Tibial artery (tissue), 4 donors: ENCODE measurements at regions not wholly inside any gene's neighbourhood (a gene's known extent, or its start where the extent isn't known, plus 50 kb on each side); places are given as distances from the start of the nearest gene placed in this dataset.
A peak's percentile ranks its signal among the peaks of the same experiment; 100 is the strongest.

Source experiments
- DNase-seq, 2 donors: peaks; one replicate each; pipeline ENCODE4 v3.0.0-alpha.2; 2019
- H3K27ac ChIP-seq, 2 donors: fragments of 200-600 bp; sonication (generic) in 1 of 2; 1 replicate in 1 of 2; 2 replicates in 1 of 2; pipeline ENCODE4 v1.5.1; 2018 to 2019; ENCODE audit warnings: mild to moderate bottlenecking in 1 of 2
- H3K27me3 ChIP-seq, 2 donors: fragments of 200-600 bp; sonication (generic) in 1 of 2; one replicate each; pipeline versions ENCODE4 v1.5.1 to v1.6.0; 2016 to 2019
- H3K36me3 ChIP-seq, 3 donors: fragments of 200-600 bp; sonication (generic) in 2 of 3; one replicate each; pipeline ENCODE4 v1.5.1; 2016 to 2019; ENCODE audit warnings: mild to moderate bottlenecking in 2 of 3
- H3K4me1 ChIP-seq, 4 donors: fragments of 200-600 bp; sonication (generic) in 2 of 4; 1 replicate in 3 of 4; 2 replicates in 1 of 4; pipeline ENCODE4 v1.5.1; 2016 to 2019
- H3K4me3 ChIP-seq, 2 donors: fragments of 200-600 bp; sonication (generic) in 1 of 2; 1 replicate in 1 of 2; 2 replicates in 1 of 2; pipeline ENCODE4 v1.5.1; 2018 to 2019; ENCODE audit warnings: mild to moderate bottlenecking in 2 of 2
- H3K9me3 ChIP-seq, 3 donors: fragments of 200-600 bp; sonication (generic) in 1 of 3; one replicate each; pipeline ENCODE4 v1.5.1; 2016 to 2019
- CTCF ChIP-seq, 2 experiments: fragments of 200-600 bp in 1 of 2; fragments of 450-650 bp in 1 of 2; IDR thresholded peaks; one replicate each; pipeline ENCODE4 v1.5.1; 2017 to 2019; ENCODE audit warnings: antibody characterized with exemption in 2 of 2, mild to moderate bottlenecking in 1 of 2, moderate library complexity in 1 of 2
- intact Hi-C: fragments of 100-400 bp; cut with DNase I; formaldehyde crosslinking; loops from one replicate; pipeline ENCODE4 v1.15.0; 2023; ENCODE audit warnings: low total_unique reads

DNA sequence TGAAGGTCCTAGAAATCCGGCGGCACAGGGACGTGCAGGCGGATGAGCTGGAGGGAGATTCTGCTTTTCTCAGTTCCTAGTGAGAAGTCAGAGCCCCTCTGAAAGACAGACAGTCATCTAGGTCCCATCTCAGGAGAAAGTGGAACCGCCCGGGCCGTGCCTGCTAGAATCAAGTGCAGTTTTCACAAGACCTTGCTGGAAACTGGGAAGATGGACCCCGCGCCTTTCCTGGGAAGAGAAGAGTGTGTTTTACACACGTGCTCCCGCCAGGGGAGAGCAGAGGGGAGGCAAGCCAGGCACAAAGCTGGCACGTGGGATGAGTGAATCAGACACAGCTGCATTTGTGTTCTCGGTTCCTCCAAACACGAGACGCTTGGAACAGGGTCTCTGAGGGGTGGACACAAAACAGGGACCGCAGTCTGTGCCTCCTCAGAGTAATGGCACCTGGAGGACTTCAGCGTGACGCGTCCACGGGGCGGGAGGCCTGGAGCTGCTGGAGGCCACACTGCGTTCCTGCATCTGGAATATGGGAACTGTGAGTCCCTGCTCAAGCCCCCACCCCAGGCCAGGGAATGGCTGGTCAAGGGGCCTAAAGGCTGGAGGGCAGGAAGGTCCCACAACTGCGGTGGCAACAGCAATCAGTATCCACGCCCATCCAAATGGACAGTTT, 218.3 kb downstream of the BRD1 start:
- TF ChIP-seq CTCF (IDR thresholded peaks at IDR 0.05), result no peak
- Histone ChIP-seq H3K4me3 (no peak overlapping the region), H3K27ac (no peak overlapping the region), H3K36me3 (no peaks in the 10 kb centered on the region), H3K4me1 (no peaks in the 10 kb centered on the region), H3K9me3 (peaks cover 0 to 22% (median 14%) of the 10 kb centered on the region in 3 donors), H3K27me3 (no peaks in the 10 kb centered on the region)
- peak; percentile 5 to 38 for DNase-seq
- intact Hi-C loops, result no loop called here

DNA sequence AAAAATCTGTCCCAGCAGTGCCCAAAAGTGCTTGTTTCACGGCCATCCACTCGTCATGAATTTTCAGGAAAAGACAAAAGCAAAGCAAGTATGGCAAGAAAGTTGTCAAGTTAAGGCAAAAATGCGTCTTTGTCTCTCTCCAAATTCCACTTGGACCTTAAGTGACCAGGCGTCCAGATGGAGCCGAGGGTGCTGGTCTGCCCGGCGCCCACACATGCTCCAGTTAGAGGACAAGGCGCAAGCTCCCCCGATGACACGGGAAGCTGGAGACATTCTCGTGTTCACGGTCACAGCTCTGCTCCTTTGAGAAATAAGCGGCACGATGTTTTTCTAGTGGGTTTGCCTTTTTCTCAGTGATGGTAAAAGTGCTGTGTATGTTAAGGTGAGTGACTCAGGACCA, 219.0 kb downstream of the BRD1 start:
- H3K36me3 ChIP-seq, result no peaks in the 10 kb centered on the region
- H3K4me3 ChIP-seq, result no peak overlapping the region
- peak; percentile 3 to 29 for DNase-seq
- no peak for TF ChIP-seq CTCF (IDR thresholded peaks at IDR 0.05)
- no peaks in the 10 kb centered on the region for H3K4me1 ChIP-seq
- peaks cover 0 to 16% (median 15%) of the 10 kb centered on the region in 3 donors for H3K9me3 ChIP-seq
- no peak overlapping the region for H3K27ac ChIP-seq
- intact Hi-C loops, result no loop called here
- no peaks in the 10 kb centered on the region for H3K27me3 ChIP-seq

DNA sequence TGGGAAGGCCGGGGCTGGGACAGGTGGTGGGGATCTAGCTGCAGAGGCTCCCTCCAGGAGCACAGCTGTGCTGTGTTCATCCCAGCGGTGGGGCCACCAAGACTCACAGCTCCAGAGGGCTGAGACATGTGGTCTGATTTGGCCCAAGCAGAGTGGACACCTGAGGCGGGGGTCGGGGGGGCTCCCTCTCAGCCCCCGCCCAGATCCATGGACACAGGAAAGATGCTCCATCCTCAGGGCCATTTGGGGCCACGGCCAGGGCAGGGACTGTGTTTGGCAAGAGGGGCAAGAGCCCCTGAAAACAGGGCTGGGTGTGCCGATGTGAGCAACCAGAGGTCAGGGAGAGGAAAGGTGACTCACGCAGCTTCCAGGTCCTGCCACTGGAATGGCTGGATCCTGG, 219.4 kb downstream of the BRD1 start:
- peaks cover 0 to 12% (median 11%) of the 10 kb centered on the region in 3 donors for H3K9me3 ChIP-seq
- no peak overlapping the region for H3K27ac ChIP-seq
- intact Hi-C loops, result no loop called here
- no peaks in the 10 kb centered on the region for H3K4me1 ChIP-seq
- no peak overlapping the region for H3K4me3 ChIP-seq
- no peaks in the 10 kb centered on the region for H3K27me3 ChIP-seq
- DNase-seq, result peak in 1 of 2 donors; percentile 15
- H3K36me3 ChIP-seq, result no peaks in the 10 kb centered on the region
- no peak for TF ChIP-seq CTCF (IDR thresholded peaks at IDR 0.05)

- intact Hi-C loops, result no loop called here
- peak in 1 of 2 donors; percentile 46 for DNase-seq
- no peak overlapping the region for H3K4me3 ChIP-seq
- no peak for TF ChIP-seq CTCF (IDR thresholded peaks at IDR 0.05)
- no peaks in the 10 kb centered on the region for H3K36me3 ChIP-seq
- no peak overlapping the region for H3K27ac ChIP-seq
- no peaks in the 10 kb centered on the region for H3K27me3 ChIP-seq
- H3K9me3 ChIP-seq, result peaks cover 0 to 8% (median 7%) of the 10 kb centered on the region in 3 donors
- H3K4me1 ChIP-seq, result no peaks in the 10 kb centered on the region
Observed at GRCh38 chr22:49607821-49608220, 219.9 kb downstream of the BRD1 start.

GRCh38 chr22:49606562-49607290, 220.9 kb downstream of the BRD1 start:
- Histone ChIP-seq H3K27me3 (peaks cover 0 to 2% of the 10 kb centered on the region in 2 donors), H3K9me3 (peaks cover 0 to 7% (median 7%) of the 10 kb centered on the region in 3 donors), H3K4me3 (no peak overlapping the region), H3K36me3 (no peaks in the 10 kb centered on the region), H3K4me1 (no peaks in the 10 kb centered on the region), H3K27ac (no peak overlapping the region)
- intact Hi-C loops, result no loop called here
- no peak for TF ChIP-seq CTCF (IDR thresholded peaks at IDR 0.05)
- peak in 1 of 2 donors; percentile 54 for DNase-seq
